Right atrium auricular region (tissue), 2 donors: ENCODE measurements at regions not wholly inside any gene's neighbourhood (a gene's known extent, or its start where the extent isn't known, plus 50 kb on each side); places are given as distances from the start of the nearest gene placed in this dataset.

Experiments
- DNase-seq: peaks from one replicate; pipeline ENCODE4 v3.0.0-alpha.2; 2019; ENCODE audit warnings: low spot score
- H3K27ac ChIP-seq, 2 donors: fragments of 200-600 bp; sonication (generic); 1 replicate in 1 of 2; 2 replicates in 1 of 2; pipeline ENCODE4 v1.5.1; 2016 to 2019
- H3K27me3 ChIP-seq, 2 donors: fragments of 200-600 bp; sonication (generic); one replicate each; pipeline versions ENCODE4 v1.5.1 to v1.6.0; 2017 to 2019
- H3K36me3 ChIP-seq: fragments of 200-600 bp; sonication (generic); one replicate; pipeline ENCODE4 v1.5.1; 2016
- H3K4me1 ChIP-seq, 2 donors: fragments of 200-600 bp; sonication (generic); one replicate each; pipeline versions ENCODE4 v1.5.1 to v1.6.0; 2017 to 2019
- H3K4me3 ChIP-seq, 2 donors: fragments of 200-600 bp; sonication (generic); 1 replicate in 1 of 2; 2 replicates in 1 of 2; pipeline ENCODE4 v1.5.1; 2017 to 2019; ENCODE audit warnings: mild to moderate bottlenecking in 1 of 2, moderate library complexity in 1 of 2
- H3K9me3 ChIP-seq, 2 donors: fragments of 200-600 bp; sonication (generic); one replicate each; pipeline ENCODE4 v1.5.1; 2019
- CTCF ChIP-seq, 2 donors: fragments of 200-600 bp; sonication (generic); IDR thresholded peaks; one replicate each; pipeline ENCODE4 v1.5.1; 2019; ENCODE audit warnings: antibody characterized with exemption in 2 of 2

- H3K36me3 ChIP-seq = no peaks in the 10 kb centered on the region
- no peaks in the 10 kb centered on the region for H3K27me3 ChIP-seq
- no peaks in the 10 kb centered on the region for H3K4me1 ChIP-seq
- H3K9me3 ChIP-seq = no peaks in the 10 kb centered on the region
- TF ChIP-seq CTCF (IDR thresholded peaks at IDR 0.05) = no peak
- no peak for DNase-seq
- H3K4me3 ChIP-seq = no peak overlapping the region
- H3K27ac ChIP-seq = no peak overlapping the region
Measured at GRCh38 chr2:140027966-140028365, 1247.8 kb upstream of the NXPH2 start.

GRCh38 chr2:140027320-140027719 lies 1247.1 kb upstream of the NXPH2 start:
- no peak overlapping the region for H3K4me3 ChIP-seq
- H3K9me3 ChIP-seq = no peaks in the 10 kb centered on the region
- no peak overlapping the region for H3K27ac ChIP-seq
- no peak for DNase-seq
- TF ChIP-seq CTCF (IDR thresholded peaks at IDR 0.05) = no peak
- H3K4me1 ChIP-seq = no peaks in the 10 kb centered on the region
- no peaks in the 10 kb centered on the region for H3K36me3 ChIP-seq
- no peaks in the 10 kb centered on the region for H3K27me3 ChIP-seq

GRCh38 chr2:140023291-140023690 lies 1243.1 kb upstream of the NXPH2 start:
- Histone ChIP-seq H3K27me3 (no peaks in the 10 kb centered on the region), H3K9me3 (no peaks in the 10 kb centered on the region), H3K27ac (no peak overlapping the region), H3K4me3 (no peak overlapping the region), H3K36me3 (no peaks in the 10 kb centered on the region), H3K4me1 (no peaks in the 10 kb centered on the region)
- TF ChIP-seq CTCF (IDR thresholded peaks at IDR 0.05) = no peak
- DNase-seq = no peak

GRCh38 chr2:140018541-140018940 lies 1238.4 kb upstream of the NXPH2 start:
- H3K4me3 ChIP-seq = no peak overlapping the region
- H3K4me1 ChIP-seq = no peaks in the 10 kb centered on the region
- DNase-seq = no peak
- no peak for TF ChIP-seq CTCF (IDR thresholded peaks at IDR 0.05)
- H3K27ac ChIP-seq = no peak overlapping the region
- H3K9me3 ChIP-seq = no peaks in the 10 kb centered on the region
- no peaks in the 10 kb centered on the region for H3K27me3 ChIP-seq
- no peaks in the 10 kb centered on the region for H3K36me3 ChIP-seq

GRCh38 chr2:140014204-140014546 lies 1234.0 kb upstream of the NXPH2 start:
- Histone ChIP-seq H3K4me3 (no peak overlapping the region), H3K27ac (no peak overlapping the region), H3K9me3 (no peaks in the 10 kb centered on the region), H3K4me1 (no peaks in the 10 kb centered on the region), H3K36me3 (no peaks in the 10 kb centered on the region), H3K27me3 (no peaks in the 10 kb centered on the region)
- no peak for DNase-seq
- TF ChIP-seq CTCF (IDR thresholded peaks at IDR 0.05) = no peak

- Histone ChIP-seq H3K27me3 (no peaks in the 10 kb centered on the region), H3K4me1 (no peaks in the 10 kb centered on the region), H3K9me3 (no peaks in the 10 kb centered on the region), H3K36me3 (no peaks in the 10 kb centered on the region), H3K27ac (no peak overlapping the region), H3K4me3 (no peak overlapping the region)
- no peak for DNase-seq
- TF ChIP-seq CTCF (IDR thresholded peaks at IDR 0.05) = no peak
Measured at GRCh38 chr2:140013545-140014203, 1233.5 kb upstream of the NXPH2 start.
